T47D (cell line): ENCODE measurements at regions not wholly inside any gene's neighbourhood (a gene's known extent, or its start where the extent isn't known, plus 50 kb on each side); places are given as distances from the start of the nearest gene placed in this dataset.
"Not testable (repeated sequence)": the region's sequence is repeated elsewhere in the genome, so short reads cannot be mapped to it uniquely, and the experiment has no call there.

Source experiments
- DNase-seq, 2 experiments: peaks; one replicate each; pipeline versions ENCODE4 v3.0.0 to v3.0.0-alpha.2; 2011 to 2012; ENCODE audit warnings: low read depth in 1 of 2, low spot score in 1 of 2
- JUND ChIP-seq: IDR thresholded peaks from 2 replicates; pipeline ENCODE4 v1.6.1; 2012; ENCODE audit warnings: low read depth
- in situ Hi-C: cut with HindIII; loops from 2 replicates; pipeline ENCODE4 v1.10.0; 2016; ENCODE audit warnings: low sequenced_read_pairs, low pct_unique_long_range_greater_than_20kb

- in situ Hi-C loops, result no loop called here
- DNase-seq, result no peak
- no peak for TF ChIP-seq JUND
Measured at GRCh38 chr4:64766565-64766964, 357.3 kb upstream of the TECRL start.

- TF ChIP-seq JUND, result no peak
- in situ Hi-C loops, result no loop called here
- DNase-seq, result no peak
Measured at GRCh38 chr4:64756016-64756415, 346.8 kb upstream of the TECRL start.

GRCh38 chr4:64747919-64748715 lies 338.9 kb upstream of the TECRL start:
- TF ChIP-seq JUND, result no peak
- in situ Hi-C loops, result no loop called here
- no peak for DNase-seq

- no peak for DNase-seq
- TF ChIP-seq JUND, result no peak
- in situ Hi-C loops, result no loop called here
Measured at GRCh38 chr4:64738240-64738639, 329.0 kb upstream of the TECRL start.

GRCh38 chr4:64737854-64738138 lies 328.5 kb upstream of the TECRL start:
- in situ Hi-C loops, DNase-seq: not testable (repeated sequence)

- in situ Hi-C loops, result no loop called here
- TF ChIP-seq JUND, result no peak
- no peak for DNase-seq
Measured at GRCh38 chr4:64737026-64737853, 328.0 kb upstream of the TECRL start.

GRCh38 chr4:64729561-64729960 lies 320.3 kb upstream of the TECRL start:
- no peak for TF ChIP-seq JUND
- no peak for DNase-seq
- in situ Hi-C loops, result no loop called here

- in situ Hi-C loops, result no loop called here
- no peak for DNase-seq
- no peak for TF ChIP-seq JUND
Measured at GRCh38 chr4:64727960-64728359, 318.7 kb upstream of the TECRL start.

GRCh38 chr4:64727391-64727790 lies 318.1 kb upstream of the TECRL start:
- DNase-seq, in situ Hi-C loops: not testable (repeated sequence)

- TF ChIP-seq JUND, result no peak
- no peak for DNase-seq
- in situ Hi-C loops, result no loop called here
Measured at GRCh38 chr4:64724689-64725088, 315.4 kb upstream of the TECRL start.

- no peak for DNase-seq
- in situ Hi-C loops, result no loop called here
Measured at GRCh38 chr4:64721106-64721505, 311.9 kb upstream of the TECRL start.

GRCh38 chr4:64718091-64718490 lies 308.8 kb upstream of the TECRL start:
- in situ Hi-C loops, result no loop called here

More at GRCh38 chr4:64721106-64721505, 311.9 kb upstream of the TECRL start:
- TF ChIP-seq JUND, result no peak

GRCh38 chr4:64715741-64716140 lies 306.5 kb upstream of the TECRL start:
- in situ Hi-C loops, result no loop called here
- DNase-seq, result peak in 1 of 2 experiments; percentile 37
- TF ChIP-seq JUND, result no peak

More at GRCh38 chr4:64718091-64718490, 308.8 kb upstream of the TECRL start:
- no peak for TF ChIP-seq JUND
- DNase-seq, result peak in 1 of 2 experiments; percentile 43
